ENCODE measurements at regions not wholly inside any gene's neighbourhood (a gene's known extent, or its start where the extent isn't known, plus 50 kb on each side); places are given as distances from the start of the nearest gene placed in this dataset.

DNA sequence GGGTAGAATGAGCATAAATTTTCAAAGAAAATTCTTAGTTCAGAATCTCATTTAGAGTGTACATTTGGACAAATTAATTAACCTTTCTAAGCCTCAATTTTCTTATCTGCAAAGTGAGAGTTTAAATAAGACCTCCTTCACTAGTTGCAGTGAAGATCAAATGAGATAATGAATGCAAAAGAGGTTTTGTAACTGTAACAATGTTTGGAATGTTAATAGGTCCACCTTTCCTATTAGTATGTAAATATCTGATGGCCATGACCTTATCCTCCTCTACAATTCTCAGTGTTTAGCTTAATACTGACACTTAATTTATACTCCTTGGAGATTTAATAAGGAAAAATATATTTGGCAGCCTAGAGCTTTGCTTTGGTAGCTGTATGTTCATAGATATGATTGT lies 138.8 kb downstream of the GABRG1 start:
- no peak for DNase-seq

DNA sequence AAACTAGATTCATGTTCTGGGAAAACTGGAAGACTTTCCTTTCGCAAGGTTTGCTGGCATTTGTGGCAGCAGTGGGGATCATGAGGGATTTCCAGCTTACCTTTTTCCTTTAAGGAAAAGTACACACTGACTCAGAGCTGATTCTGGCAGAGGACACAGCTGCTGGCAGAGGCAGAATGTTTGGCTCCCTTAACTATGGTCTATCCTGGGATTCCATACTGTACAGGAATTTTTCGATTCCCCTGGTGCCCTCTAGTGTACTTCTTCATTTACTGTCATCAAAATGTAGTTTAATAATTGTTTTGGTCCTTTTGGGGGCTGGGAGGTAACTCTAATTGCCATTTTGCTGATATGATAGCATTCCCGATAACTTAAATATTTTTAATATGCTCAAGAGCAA lies 152.7 kb downstream of the GABRG1 start:
- no peak for DNase-seq

DNA sequence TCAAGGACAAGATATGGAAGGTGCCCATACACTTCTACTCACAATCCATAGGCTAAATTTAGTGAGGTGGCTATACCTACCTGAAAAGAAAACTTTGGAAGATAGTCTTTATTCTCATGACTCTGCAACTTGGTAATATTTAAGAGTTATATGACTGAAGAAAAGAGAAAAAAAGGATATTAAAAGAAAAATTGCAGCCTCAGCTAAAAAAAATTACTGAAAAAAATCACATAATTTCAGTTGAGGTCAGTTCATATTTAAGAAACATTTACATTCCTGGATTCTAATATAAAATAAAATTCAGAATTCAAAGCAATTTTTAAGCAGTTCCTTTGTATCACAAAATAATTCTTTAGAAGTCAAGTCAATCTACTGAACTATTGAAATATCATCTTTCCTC lies 166.5 kb downstream of the GABRG1 start:
- DNase-seq, result no peak

GRCh38 chr4:45954276-45954675 lies 169.6 kb downstream of the GABRG1 start:
- DNase-seq, result no peak

- DNase-seq, result no peak
These were observed 172.7 kb downstream of the GABRG1 start for GRCh38 chr4:45951153-45951552.

DNA sequence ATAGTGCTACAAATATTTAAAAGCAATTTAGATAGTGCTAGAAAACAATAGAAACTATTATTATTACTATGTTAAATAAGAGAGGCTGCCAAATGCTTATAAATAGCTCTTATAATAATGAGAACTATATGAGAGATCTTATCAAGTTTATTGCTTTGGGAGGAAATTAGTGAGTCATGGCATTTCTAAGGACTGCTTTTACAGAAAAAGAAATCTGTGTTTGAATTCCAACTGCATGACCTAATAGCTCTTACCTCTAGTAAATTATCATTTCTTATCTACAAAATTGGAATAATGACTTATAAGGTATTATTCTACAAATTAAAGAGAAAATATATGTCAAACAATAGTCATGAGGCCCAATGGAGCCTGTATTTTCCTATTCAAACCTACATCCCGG lies 177.2 kb downstream of the GABRG1 start:
- no peak for DNase-seq

DNA sequence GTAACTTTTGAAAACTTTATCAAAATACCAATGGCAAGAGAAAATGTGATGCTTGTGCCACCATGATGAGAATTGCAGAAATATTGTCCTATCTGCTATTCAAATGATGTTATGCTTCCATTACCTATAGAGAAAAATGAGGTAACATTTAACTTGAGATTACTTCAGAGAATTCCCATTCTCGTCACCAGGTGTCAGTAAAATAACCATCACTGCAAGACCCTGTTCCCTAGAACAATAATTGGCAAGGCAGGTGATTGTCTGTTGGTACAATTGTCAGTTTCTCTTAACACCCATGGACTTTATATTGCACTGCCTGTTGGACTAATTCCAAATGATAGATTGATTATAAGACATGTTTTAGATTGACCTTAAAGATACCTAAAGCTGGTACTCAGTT lies 179.9 kb downstream of the GABRG1 start:
- peak; percentile 3 to 54 for DNase-seq

DNA sequence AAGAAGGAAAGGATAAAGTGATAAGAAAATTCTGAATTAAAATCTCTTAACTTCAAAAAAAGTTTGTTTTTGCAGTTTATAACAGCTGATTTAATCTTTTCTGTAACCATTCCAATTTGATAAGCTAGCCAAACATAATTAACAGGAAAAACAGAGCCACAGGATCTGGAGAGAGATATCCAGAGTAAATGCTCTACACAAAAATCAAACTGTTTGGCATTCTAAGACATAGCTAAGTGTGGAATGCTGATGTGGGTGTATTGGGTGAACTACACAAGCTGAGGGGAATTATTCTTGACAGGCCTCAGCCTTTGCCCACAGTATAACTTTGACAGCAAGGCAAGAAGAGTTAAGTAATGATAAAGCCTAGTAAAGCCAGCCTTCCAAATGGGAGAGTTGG lies 184.8 kb downstream of the GABRG1 start:
- no peak for DNase-seq

DNA sequence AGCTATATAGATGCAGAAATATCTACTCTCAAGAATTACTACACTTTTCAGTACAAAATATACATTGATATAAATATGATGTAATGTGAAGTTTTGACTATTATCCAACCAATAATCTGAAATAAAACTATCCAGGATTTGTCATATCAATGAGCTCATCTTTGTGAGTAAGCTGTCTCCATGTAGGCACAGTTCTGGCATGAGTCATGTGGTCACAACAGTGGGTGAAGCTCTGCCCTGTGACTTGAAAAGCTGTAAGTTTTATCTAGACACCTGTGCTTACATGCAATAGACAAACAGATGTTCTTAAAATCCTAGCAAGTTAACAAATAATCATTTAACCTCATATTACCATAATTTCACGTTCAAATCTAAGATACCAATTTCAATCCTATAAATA lies 192.7 kb downstream of the GABRG1 start:
- DNase-seq, result no peak

DNA sequence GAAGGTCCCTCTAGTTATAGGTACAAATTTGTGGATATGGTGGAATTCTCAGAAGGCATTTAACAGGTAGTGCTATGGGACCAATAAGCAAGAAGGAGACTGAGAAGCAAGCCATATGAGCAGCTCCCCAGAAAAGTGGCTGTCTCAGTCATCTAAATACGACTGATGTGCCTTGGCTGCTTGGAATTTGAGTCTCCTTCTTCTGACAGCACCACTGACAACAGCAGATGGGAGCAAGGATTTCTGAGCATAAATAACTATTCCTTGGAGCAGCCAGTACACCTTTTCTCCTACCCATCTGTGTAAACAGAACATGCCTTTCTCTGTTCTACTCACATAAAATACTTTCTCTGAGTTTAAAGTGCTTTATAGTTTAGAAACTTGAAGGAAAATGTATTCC lies 196.2 kb downstream of the GABRG1 start:
- DNase-seq, result peak in 1 of 2 experiments; percentile 37

GRCh38 chr4:45925809-45926208 lies 198.0 kb downstream of the GABRG1 start:
- DNase-seq, result no peak

- DNase-seq, result no peak
These were observed 203.0 kb downstream of the GABRG1 start for GRCh38 chr4:45920861-45921260.

GRCh38 chr4:45910511-45910910 lies 213.3 kb downstream of the GABRG1 start:
- DNase-seq, result peak; percentile 61 to 90

GRCh38 chr4:45897946-45898585 lies 225.8 kb downstream of the GABRG1 start:
- DNase-seq, result no peak

DNA sequence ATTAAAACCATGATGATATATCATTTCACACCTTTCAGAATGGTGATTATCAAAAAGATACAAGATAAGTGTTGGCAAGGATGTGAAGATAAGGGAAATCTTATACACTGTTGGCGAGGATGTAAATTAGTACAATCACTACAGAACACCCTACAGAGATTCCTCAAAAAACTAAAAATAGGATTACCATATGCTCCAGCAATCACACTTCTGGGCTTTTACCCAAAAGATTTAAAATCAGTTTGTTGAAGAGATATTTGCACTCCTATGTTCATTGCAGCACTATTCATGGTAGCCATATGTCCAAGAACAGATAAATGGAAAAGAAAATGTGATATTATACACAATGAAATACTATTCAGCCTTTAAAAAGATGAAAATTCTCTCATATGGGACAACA lies 240.4 kb downstream of the GABRG1 start:
- no peak for DNase-seq

- DNase-seq, result no peak
These were observed 247.5 kb downstream of the GABRG1 start for GRCh38 chr4:45876235-45876890.

DNA sequence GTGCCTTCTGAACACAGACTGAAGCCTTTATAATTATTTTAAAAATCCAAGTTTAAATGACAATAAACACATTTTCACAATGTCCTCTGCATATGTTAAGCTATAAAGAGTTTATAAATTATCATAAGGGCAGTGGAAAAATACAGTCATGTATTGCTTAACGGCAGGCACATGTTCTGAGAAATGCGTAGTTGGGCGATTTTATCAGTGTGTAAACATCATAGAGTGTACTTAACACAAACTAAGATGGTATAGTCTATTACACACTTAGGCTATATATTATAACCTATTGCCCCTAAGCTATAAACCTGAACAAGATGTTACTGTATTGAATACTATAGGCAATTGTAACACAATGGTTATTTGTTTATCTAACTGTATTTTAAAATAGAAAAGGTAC lies 254.7 kb downstream of the GABRG1 start:
- no peak for DNase-seq

GRCh38 chr4:45865781-45866180 lies 258.1 kb downstream of the GABRG1 start:
- DNase-seq, result no peak

DNA sequence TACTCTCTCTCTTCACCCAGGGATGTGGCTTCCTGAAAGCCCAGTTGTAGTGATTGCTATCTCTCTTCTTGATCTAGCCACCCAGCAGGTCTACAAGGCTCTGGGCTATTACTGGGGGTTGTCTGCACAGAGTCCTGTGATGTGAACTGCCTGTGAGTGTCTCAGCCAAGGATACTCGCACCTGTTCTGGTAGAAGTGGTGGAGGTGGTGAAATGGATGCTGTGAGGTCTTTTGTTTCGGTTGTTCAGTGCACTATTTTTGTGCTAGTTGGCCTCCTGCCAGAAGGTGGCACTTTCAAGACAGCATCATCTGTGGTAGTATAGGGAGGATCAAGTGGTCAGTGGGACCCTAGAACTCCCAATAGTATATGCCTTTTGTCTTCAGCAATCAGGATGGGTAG lies 268.0 kb downstream of the GABRG1 start:
- DNase-seq, result no peak

DNA sequence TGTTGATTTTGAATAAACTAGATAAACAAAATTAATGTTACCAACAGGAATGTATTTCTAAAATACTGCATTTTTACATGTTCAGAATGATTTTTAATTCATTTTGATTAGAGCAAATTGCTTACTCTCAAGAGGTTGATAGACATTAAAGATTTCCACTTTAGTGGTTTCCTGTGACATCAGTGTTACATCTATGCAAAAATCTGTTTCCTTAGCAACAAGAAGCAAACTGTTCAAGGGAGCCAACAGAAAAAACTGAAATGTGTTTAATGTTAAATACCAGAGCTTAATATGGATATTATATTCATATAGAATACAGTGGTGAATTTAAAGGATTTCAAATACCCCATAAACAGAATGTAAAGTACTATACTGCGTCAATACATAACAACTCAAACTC lies 277.8 kb downstream of the GABRG1 start:
- DNase-seq, result no peak

DNA sequence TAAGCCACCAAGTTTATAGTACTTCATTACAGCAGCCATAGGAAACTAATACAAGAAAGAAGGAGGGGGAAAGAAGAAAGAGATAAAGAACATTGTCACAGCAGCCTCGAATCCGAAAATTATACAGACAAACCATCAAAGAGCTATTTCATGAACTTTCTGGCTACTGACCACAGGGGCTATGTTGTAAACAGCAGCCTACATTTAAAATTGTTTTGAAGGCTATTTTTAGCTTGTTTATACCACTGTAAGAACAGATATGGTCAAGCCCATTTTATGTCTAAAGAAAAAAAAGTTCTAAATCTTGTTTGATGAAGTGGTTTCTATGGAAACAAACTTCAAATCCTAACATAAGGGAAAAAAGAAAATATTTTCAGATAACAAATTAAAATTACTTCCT lies 282.1 kb downstream of the GABRG1 start:
- no peak for DNase-seq

GRCh38 chr4:45831692-45832091 lies 292.2 kb downstream of the GABRG1 start:
- no peak for DNase-seq

DNA sequence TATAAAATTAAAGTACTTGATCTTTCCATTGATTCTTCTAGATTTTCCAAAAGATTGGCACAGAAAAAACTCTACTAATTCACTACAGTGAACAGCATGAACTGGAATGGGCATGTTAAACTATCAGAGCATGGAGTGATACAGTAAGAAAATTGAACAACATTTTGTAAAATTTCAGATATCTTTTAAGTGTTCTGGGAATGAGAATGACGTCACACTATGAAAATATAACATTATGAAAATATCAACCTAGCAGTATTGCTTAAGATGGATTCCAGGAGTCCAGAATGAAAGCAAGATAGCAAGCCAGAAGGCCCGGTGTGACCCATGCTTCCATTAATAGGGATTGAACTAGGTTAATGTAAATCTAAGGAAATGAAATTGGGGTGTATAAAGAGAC lies 319.9 kb downstream of the GABRG1 start:
- DNase-seq, result no peak

DNA sequence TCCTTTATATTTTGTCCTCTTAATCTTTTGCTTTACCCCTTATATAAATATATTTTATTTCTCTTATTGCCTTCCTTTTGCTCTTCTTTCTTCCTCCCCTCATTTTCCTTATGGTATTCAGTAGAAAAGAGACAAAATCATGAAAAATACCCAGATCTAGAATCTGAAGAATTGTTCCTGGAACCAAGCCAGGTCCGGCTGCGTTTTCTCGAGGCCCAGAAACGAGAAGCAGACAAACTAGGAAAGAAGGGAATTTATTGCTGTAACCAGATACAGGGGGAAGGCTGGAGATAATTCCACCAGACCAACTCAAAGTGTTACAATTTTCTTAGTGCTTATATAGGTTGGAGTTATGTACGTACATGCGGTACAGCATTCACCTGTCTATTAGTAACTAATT lies 328.7 kb downstream of the GABRG1 start:
- no peak for DNase-seq

DNA sequence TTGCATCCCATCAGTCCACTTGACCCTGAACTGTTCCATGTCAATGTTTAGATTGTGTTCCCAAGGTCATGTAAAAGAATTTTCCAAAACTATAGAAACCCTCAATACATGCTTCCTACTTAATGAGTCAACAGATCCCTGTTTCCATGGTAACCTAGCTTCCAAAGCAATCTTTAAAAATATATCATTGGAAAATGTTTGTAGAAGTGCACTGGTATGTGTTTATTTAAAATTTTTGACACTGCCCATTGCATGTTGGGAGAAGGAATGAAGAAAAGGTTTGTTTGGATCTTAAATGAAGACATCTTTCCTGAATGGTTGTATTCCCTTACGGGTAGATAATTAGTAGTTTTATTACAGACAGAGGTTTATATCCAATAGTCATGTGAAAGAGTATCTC lies 345.3 kb downstream of the GABRG1 start:
- no peak for DNase-seq

Measured in NCI-H524 (cell line).